Body of pancreas (tissue), 4 donors: ENCODE measurements at regions not wholly inside any gene's neighbourhood (a gene's known extent, or its start where the extent isn't known, plus 50 kb on each side); places are given as distances from the start of the nearest gene placed in this dataset.

ENCODE experiments used
- CTCF ChIP-seq, 7 experiments: fragments of 450-650 bp in 4 of 7; fragments of 200-600 bp in 3 of 7; sonication (generic) in 3 of 7; IDR thresholded peaks; one replicate each; pipeline ENCODE4 v1.5.1; 2016 to 2019; ENCODE audit warnings: antibody characterized with exemption in 7 of 7
- POLR2A ChIP-seq, 3 donors: fragments of 450-650 bp; IDR thresholded peaks; one replicate each; pipeline ENCODE4 v1.6.1; 2016; ENCODE audit warnings: antibody characterized with exemption in 3 of 3, mild to moderate bottlenecking in 2 of 3

DNA sequence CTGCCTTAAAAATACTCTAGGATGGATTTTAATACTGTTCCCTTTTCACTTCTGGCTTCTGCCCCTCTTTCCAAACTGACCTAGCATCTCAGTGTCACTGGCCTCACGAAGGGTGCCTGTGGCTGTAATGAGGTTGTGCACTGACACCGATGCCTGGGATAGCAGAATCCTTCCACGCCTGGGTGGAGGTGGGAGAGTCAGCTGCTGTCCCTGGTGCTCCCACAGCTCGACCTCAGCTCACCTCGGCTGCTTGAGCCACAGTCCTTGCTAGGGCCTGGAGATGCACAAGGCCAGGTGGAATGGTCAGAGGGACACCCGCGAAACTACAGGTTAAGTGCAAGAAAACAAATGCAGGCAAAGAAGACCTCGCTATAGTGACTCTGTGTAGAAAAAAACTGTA lies 123.4 kb upstream of the ACBD5 start:
- TF ChIP-seq CTCF (IDR thresholded peaks at IDR 0.05) (no peak), POLR2A (IDR thresholded peaks at IDR 0.05) (no peak)
